A172 (cell line): ENCODE measurements at regions not wholly inside any gene's neighbourhood (a gene's known extent, or its start where the extent isn't known, plus 50 kb on each side); places are given as distances from the start of the nearest gene placed in this dataset.
"Not testable (repeated sequence)": the region's sequence is repeated elsewhere in the genome, so short reads cannot be mapped to it uniquely, and the experiment has no call there.

ENCODE experiments used
- DNase-seq: peaks from one replicate; pipeline ENCODE4 v3.0.0-alpha.2; 2015; ENCODE audit warnings: low spot score

DNA sequence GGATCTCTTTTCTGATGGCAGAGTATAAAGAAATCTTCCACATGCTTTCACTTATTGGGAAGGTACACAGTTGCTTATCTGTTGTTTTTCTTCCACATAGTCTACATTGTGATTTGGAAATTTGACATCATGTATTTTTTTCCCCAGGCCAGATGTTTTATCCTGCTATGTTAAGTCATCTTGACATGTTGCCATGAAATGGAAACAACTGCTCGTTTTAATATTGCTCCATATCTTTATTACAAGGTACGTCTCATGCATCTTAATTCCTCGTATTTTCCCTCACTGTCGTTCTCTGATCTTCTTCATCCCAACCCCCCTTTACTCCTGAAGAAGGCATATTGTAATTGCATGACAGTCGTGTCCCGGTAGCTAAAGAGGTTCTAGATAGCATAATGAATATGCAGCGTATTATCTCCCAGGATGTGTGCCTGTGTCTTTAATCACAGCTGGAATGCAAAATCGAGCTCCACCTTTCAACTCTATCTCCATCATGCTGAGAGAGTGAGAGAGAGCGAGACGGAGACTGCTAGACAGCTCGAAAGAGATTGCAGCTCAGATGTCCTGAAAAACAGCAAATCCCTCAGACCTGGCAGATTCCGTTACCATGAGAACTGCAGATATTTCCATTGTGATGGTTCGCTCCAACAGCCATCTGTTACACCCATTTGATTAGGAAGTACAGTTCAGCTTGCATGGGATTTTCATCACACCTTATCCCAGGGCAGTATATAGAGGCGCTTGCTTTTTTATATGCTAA lies 281.7 kb downstream of the TMEM38B start:
- no peak for DNase-seq

DNA sequence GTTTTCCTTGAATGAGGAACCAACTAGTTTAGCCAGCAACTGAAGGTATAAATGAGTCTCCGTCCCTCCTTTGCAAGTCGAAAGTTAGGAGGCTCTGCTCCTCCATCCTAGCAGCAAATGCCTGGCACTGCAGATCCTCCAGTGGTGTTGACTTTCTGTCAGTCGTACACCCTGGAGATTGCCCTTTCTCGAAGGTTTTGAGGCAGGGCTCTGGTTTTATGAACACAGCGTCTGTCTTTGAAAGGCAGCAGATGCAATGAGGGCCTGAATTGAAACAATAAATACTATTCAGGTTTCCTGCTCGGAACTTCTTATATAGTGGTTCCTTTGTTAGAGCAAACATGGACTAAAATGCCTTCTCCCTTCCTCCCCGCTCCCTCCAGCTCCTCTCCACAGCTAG lies 284.0 kb downstream of the TMEM38B start:
- no peak for DNase-seq

GRCh38 chr9:105978826-105979225 lies 284.5 kb downstream of the TMEM38B start:
- DNase-seq = no peak

DNA sequence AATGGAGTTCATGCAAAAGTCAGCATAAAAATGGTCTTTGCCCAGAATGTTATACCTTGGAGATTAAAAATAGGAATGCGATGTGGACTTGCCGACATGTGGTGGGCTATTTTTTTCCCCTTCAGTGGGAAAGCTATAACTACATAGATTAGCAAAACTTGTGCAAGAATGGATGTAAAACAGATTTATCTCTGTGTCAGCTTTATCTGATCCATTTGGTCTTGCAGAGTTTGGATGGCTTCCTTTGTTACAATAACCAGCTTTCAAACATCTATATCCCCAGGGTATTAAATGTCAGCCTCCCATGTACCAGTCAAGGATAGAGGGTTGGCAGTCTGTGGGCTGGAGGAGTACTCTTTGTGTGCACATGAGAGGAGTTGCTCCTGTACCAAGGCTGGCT lies 284.9 kb downstream of the TMEM38B start:
- no peak for DNase-seq

GRCh38 chr9:105984714-105985113 lies 290.4 kb downstream of the TMEM38B start:
- DNase-seq = no peak

DNA sequence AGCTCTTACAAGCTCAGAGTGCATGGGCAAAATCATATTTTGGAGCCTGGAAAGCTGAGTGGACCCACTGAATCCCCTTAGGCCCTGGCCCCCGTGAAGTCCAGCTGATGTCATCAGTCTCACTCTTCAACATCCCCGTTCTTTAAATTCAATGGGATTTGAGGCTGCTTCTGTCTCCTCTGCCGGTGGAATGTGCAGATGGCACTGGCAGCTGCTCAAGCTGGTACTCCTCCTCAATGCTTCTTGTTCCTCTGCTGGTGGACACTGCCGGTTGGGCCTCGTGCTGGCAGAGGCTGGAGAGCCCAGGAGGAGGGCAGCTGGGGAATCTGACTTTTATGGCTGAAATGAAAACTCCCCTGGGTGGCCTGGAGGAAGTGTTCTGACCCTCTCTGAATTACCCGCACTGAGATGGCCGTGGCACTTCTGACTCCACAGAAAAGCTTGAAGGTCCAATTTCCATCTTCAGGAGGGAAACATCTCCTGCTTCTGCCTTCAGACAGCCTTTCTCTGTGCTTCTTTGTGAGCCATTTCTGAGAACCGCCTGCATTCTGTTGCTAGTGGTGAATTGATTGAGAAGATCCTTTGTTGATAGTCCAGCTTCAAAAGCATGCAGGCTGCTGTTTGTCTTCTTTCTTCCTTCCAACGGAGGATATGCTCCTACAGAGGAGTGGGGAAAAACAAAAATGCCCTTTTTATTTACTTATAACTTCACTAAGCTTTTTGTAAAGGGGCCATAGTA lies 298.9 kb downstream of the TMEM38B start:
- no peak for DNase-seq

- no peak for DNase-seq
Observed at GRCh38 chr9:105993921-105994715, 299.8 kb downstream of the TMEM38B start.

GRCh38 chr9:105994970-105995369 lies 300.6 kb downstream of the TMEM38B start:
- peak; percentile 3 for DNase-seq

GRCh38 chr9:106017198-106017740 lies 322.9 kb downstream of the TMEM38B start:
- no peak for DNase-seq

DNA sequence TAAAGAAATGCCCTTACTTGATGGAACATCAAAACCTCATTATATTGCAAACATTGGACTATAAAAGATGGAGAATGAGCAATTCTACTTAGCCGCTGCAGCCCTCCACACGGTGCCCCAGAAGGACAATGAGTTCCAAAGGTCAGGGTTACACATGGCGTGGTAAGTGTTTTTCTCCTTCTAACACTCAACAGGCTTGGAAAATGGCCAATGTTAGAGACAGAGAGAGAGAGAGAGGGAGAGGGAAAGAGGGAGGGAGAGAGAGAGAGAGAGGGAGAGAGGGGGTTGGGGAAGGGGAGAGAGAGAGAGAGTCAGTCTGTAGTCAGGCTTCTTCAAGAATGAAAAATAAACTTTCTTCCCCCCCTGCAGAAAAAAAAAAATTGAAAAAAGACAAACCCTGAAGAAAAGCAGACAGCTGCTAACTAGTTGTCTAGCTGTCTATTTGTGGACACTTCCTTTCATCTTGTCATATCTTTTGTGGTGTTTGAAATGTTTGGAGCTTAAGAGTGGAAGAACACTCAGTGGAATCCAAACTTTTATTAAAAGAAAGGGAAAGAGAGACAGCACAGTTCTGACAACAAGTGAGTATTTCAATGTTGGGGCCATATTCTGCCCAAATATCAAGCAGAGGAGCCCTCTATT lies 324.8 kb downstream of the TMEM38B start:
- no peak for DNase-seq

- DNase-seq = no peak
Observed at GRCh38 chr9:106019702-106020101, 325.4 kb downstream of the TMEM38B start.

GRCh38 chr9:106020186-106020585 lies 325.8 kb downstream of the TMEM38B start:
- no peak for DNase-seq

DNA sequence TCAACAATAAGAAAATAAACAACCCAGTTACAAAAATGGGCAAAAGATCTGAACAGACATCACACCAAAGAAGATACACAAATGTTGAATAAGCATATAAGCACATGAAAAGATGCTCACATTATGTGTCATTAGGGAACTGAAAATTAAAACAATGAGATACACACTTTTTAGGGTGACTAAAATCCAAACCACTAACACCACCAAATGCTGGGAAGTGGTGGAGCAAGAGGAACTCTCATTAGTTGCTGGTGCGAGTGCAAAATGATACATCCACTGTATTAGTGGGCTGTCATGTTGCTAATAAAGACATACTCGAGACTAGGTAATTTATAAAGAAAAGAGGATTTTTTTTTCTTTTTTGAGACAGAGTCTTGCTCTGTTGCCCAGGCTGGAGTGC lies 329.1 kb downstream of the TMEM38B start:
- DNase-seq = no peak

DNA sequence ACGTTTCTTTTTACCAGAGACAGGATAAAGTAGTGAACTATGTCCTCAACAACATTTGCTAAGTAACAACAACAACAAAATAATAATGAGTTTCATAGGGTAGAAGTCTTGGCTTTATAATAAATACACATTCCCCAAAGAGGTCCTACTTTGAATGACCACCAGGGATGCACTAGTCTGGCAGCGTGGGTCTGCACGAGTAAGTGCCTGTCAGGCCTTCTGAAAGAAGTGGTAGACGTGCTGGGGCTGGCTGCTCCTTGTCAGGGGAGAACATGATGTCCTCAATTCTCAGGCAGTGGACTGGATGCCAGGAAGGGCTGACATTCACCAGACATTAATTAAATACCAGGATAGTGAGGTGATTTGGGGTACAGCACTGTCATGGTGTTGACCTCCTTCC lies 331.1 kb downstream of the TMEM38B start:
- DNase-seq = no peak

- DNase-seq = not testable (repeated sequence)
Observed at GRCh38 chr9:106030146-106030545, 335.8 kb downstream of the TMEM38B start.

- DNase-seq = no peak
Observed at GRCh38 chr9:106032978-106033377, 338.6 kb downstream of the TMEM38B start.

GRCh38 chr9:106035806-106036205 lies 341.5 kb downstream of the TMEM38B start:
- no peak for DNase-seq

- no peak for DNase-seq
Observed at GRCh38 chr9:106038266-106039001, 344.1 kb downstream of the TMEM38B start.

DNA sequence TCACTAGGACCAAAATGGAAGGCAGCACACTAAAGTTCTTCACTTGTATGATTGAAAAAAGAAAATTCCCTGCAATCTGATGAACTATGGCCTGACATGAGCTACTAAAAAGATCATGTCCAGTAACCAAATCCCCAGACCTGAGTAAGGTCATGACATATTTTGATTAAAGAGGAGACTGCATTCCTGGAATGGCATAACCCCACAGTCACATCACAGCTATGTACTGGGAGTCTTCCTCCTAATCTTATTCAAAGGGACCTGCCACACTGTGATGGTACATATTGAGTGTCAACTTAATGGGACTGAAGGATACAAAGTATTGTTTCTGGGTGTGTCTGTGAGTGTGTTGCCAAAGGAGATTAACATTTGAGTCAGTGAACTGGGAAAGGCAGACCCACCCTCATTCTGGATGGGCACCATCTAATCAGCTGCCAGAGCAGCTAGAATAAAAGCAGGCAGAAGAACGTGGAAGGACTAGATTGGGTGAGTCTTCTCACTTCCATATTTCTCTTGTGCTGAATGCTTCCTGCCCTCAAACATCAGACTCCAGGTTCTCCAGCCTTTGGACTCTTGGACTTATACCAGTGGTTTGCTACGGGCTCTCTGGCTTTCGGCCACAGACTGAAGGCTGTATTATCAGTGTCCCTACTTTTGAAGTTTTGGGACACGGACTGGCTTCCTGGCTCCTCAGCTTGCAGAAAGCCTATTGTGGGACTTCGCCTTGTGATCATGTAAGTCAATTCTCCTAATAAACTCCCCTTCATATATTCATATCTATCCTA lies 345.0 kb downstream of the TMEM38B start:
- DNase-seq = no peak

DNA sequence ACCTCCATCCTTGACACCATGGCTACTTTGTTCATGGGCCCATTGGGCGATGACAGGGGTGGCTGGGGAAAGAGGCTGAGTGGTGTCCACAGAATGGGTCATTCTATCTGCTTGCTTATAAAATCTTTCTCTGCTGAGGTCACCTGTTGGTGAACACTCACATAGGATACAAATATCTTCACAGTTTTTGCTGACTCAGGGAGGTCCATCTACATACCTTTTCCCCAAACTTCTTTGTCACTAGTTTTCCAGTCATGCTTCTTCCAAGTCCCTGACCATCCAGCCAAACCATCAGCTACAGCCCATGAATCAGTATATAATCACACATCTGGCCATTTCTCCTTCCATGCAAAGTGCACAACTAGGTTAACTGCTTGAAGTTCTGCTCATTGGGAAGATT lies 347.6 kb downstream of the TMEM38B start:
- DNase-seq = not testable (repeated sequence)
